GM21423 (cell line): ENCODE measurements at regions not wholly inside any gene's neighbourhood (a gene's known extent, or its start where the extent isn't known, plus 50 kb on each side); places are given as distances from the start of the nearest gene placed in this dataset.

ENCODE experiments used
- ATAC-seq: cut with Tn5 transposase; IDR thresholded peaks from one replicate; pipeline ENCODE4 v1.9.1; 2021; ENCODE audit warnings: mild to moderate bottlenecking, moderate library complexity; ENCODE audit not compliant: unreplicated experiment

- no peak for ATAC-seq
Measured at GRCh38 chr2:144285324-144285723, 234.6 kb downstream of the ZEB2 start.

GRCh38 chr2:144281476-144281875 is 238.4 kb downstream of the ZEB2 start:
- no peak for ATAC-seq

- no peak for ATAC-seq
Measured at GRCh38 chr2:144280009-144280408, 239.9 kb downstream of the ZEB2 start.

- ATAC-seq = no peak
Measured at GRCh38 chr2:144279165-144279564, 240.8 kb downstream of the ZEB2 start.

- ATAC-seq = no peak
Measured at GRCh38 chr2:144277622-144278354, 242.1 kb downstream of the ZEB2 start.

GRCh38 chr2:144275340-144275739 is 244.6 kb downstream of the ZEB2 start:
- no peak for ATAC-seq

- ATAC-seq = no peak
Measured at GRCh38 chr2:144274131-144274530, 245.8 kb downstream of the ZEB2 start.

- ATAC-seq = no peak
Measured at GRCh38 chr2:144270951-144271350, 249.0 kb downstream of the ZEB2 start.

GRCh38 chr2:144268036-144268678 is 251.8 kb downstream of the ZEB2 start:
- no peak for ATAC-seq

GRCh38 chr2:144267239-144267638 is 252.7 kb downstream of the ZEB2 start:
- ATAC-seq = peak; percentile 93

- no peak for ATAC-seq
Measured at GRCh38 chr2:144265654-144266053, 254.3 kb downstream of the ZEB2 start.

- ATAC-seq = no peak
Measured at GRCh38 chr2:144261966-144262365, 258.0 kb downstream of the ZEB2 start.

GRCh38 chr2:144261336-144261735 is 258.6 kb downstream of the ZEB2 start:
- ATAC-seq = no peak

GRCh38 chr2:144259332-144259731 is 260.6 kb downstream of the ZEB2 start:
- ATAC-seq = no peak

GRCh38 chr2:144258154-144258553 is 261.8 kb downstream of the ZEB2 start:
- ATAC-seq = no peak

GRCh38 chr2:144256996-144257707 is 262.8 kb downstream of the ZEB2 start:
- ATAC-seq = no peak

- no peak for ATAC-seq
Measured at GRCh38 chr2:144254342-144255235, 265.3 kb downstream of the ZEB2 start.

- no peak for ATAC-seq
Measured at GRCh38 chr2:144253743-144254142, 266.2 kb downstream of the ZEB2 start.

- ATAC-seq = no peak
Measured at GRCh38 chr2:144252694-144253093, 267.2 kb downstream of the ZEB2 start.

- ATAC-seq = no peak
Measured at GRCh38 chr2:144249035-144249637, 270.8 kb downstream of the ZEB2 start.
